HG03575 (cell line): ENCODE measurements at regions not wholly inside any gene's neighbourhood (a gene's known extent, or its start where the extent isn't known, plus 50 kb on each side); places are given as distances from the start of the nearest gene placed in this dataset.

Experiments
- ATAC-seq: cut with Tn5 transposase; IDR thresholded peaks from one replicate; pipeline ENCODE4 v1.9.1; 2021; ENCODE audit not compliant: unreplicated experiment, insufficient number of reproducible peaks, low FRiP score; ENCODE audit errors: extremely low read depth

- no peak for ATAC-seq
Observed at GRCh38 chr2:18238209-18238608, 322.2 kb downstream of the RDH14 start.

DNA sequence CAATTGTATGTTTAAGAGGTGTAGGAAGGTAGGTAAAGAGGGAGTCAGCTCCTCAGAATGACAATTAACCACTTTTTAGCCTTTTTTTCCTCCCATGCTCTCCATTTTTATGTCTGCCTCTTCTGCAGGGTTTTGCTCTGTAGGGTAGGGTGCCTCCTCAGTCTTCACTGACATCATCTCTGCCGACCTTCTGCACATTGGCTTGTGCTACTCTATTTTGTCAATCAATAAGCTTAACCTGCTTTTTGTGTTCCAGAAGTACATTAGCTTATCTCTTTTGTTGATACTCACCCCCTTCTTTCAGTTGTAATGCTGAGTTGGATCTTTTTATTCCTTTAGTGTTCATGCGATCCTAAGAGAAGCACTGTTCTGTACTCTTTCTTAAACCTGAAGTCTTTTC is 323.2 kb downstream of the RDH14 start:
- ATAC-seq = no peak

GRCh38 chr2:18232731-18233438 is 327.6 kb downstream of the RDH14 start:
- ATAC-seq = no peak

DNA sequence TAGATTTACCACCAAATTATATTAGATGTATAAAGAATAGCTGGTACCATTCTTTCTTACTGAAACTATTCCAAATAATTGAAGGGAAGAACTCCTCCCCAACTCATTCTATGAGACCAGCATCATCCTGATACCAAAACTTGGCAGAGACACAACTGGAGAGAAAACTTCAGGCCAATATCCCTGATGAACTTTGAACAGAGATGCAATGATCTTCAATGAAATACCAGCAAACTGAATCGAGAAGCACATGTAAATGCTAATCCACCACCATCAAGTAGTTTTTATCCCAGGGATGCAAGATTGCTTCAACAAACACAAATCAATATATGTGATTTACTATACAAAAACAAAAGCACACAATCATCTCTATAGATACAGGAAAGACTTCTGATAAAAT is 329.8 kb downstream of the RDH14 start:
- no peak for ATAC-seq

DNA sequence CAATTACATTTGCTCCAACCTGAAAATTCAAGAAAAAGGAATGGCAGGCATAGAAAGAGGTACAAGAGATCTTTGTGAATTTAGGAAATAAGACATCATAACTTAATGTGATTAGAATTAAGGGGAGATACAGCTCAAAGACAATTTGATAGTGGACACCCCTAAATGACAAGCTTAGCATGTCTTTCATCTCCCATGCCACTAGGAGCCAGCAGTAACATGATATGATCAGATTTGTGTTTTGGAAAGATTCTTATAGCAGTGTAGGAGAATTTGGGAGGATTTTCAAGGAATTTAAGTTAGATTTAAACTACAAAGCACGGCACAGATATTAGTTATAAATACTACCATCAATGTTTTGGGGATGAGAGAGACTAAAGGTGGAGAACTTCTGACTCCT is 340.8 kb downstream of the RDH14 start:
- ATAC-seq = no peak

DNA sequence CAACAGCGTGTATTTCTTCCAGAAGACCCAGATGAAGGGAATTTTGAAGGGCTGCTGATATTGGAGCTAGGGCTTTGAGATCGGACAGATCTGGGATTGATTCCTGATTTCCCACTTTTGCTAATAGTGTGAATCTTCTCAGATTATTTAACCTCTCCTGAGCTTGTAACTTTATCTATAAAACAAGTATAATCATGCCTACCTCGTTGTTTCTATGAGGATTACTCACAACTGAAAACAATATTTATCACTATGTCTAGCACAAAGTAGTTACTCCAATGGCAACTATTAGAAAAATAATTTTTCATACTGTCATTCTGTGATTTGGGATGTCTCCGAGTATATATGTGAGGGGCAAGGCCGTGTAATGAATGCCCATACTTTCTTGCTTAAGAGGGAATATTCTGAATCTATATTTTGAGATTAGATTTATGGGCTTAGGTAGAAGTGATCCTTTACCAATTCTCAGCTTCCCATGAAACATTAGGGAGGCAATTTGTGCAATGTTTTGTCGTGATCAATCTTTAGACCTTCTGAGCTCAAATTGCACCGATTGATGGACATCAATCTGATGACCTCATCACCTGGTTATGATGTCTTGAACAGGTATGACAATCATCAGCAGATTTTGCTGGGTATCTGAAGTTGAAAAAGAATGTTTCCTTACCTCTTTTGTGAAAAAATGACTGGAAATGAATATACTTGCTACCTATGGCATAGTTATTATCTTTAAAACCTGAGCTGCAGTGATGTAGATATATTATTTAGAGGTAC is 339.9 kb downstream of the KCNS3 start:
- ATAC-seq = no peak

DNA sequence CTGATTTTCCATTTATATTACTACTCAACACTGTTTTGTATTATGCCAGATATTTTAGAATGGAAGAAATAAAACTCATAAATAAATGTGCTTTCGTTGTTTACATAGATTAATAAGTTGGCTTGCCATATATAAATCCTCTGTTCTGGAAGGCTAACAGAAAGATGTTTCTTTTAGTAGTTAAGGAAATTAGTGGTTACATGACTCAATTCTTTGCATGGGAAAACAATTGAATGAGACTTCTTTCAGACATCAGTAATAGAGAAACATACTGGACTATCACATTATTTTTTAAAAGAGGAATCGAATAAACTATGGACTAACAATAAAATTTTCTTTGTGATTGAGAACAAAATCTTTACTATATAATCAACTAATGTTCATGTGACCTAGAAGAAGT is 336.5 kb downstream of the KCNS3 start:
- ATAC-seq = no peak

- ATAC-seq = no peak
Observed at GRCh38 chr2:18213986-18214385, 335.5 kb downstream of the KCNS3 start.

DNA sequence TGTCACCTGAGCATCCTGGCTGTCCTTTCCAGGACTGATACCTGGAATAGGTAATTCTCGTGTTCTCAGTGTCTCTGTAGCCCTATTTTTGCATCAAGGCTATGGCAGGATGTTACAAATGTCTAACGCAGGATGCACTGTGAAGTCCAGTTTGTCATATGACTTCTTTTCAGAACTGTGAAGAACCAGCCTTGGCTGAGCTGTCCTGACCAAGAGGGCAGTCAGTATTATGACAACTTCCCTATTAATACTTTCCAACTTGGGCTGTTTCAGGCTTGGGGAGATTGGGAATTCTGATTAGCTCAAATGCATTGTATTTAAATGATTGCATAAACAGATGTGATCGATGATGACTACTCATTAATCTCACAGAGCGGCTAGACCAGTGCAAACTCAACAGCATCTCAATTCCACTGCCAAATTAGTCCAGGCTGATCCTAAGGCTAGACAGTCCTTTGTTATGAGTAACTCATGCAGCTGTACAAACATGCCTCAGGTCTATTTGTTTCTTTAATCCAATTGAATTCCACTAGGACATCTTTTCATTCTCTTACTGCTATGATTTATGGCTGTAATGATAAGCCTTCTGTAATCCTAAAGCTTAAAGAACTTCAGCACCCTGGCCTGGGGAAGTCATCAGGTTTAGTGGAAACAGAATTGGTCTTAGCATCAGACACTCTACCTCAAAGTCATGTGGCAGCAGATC is 331.6 kb downstream of the KCNS3 start:
- ATAC-seq = no peak

- ATAC-seq = no peak
Observed at GRCh38 chr2:18208956-18209355, 330.5 kb downstream of the KCNS3 start.

- no peak for ATAC-seq
Observed at GRCh38 chr2:18200771-18201170, 322.3 kb downstream of the KCNS3 start.

DNA sequence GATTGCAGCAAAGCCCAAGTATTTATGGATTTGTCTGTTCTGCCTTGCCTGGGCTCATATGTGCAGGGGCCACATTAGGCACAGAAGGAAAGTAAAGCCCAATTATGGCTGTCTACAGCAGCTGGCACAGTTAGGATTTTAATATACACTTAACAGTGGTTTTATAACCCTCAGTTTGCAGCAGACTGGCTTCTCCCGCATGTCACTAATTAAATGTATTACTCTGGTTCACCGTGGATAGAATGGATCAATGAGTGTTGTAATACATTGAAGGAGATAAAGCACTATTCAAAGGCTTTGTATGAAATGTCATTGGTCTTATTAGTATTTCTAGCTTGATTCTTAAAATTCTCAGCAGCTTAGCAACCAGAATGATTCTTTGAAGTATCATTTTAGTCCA is 320.2 kb downstream of the KCNS3 start:
- no peak for ATAC-seq

DNA sequence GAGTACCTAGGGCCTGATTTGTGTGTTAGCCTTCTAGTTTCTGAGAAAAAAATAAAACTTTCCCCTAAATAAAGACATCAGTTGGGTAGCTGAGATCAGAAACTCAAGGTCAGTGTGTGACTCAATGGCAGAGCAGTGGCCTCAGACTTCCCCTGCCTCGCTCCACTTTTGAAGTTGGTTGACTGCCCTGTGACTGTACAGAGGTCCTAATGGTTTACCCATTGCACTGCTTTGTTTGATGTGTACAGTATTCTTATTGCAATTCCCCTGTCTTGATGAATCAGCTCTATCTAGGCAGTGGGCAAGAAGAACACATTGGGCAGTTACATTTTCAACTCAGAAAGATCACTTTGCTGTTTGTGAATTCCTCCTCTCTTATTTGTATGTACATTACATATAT is 315.7 kb downstream of the KCNS3 start:
- ATAC-seq = no peak

DNA sequence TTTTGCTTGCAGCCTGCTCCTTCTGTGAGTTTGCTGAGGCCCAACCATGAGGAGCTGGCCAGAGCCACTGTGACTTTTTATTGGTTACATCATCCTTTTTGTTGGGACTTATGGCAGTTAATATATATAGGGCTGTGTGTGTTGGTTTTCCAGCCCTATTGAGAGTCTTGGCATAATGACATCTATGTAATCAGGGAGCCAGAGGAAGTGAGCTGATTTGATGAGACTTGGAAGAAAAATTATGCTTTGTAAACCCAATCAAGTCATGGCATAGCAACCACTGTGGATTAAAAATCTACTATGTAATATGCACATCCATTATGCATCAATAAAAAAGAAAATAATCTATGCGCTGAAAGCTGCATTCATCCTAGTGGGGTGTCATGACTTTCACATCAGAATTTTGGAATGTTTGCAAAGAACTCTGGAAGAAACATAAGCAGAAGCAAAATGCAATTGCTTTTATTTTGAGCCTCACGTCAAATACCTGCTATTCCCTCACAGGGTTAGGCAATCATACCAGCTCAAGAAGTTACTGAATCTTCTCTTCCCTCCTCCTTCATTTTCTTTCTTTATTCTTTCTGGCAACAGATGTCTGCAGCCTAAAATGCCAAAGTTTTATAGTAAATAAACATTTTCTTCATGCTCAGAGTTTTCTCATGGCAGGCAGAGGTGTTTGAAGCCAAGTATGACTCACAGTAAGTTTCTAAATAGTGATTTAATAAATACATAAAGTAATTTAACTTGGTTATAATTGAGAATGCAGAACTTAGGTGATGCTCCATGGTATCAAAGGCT is 308.5 kb downstream of the KCNS3 start:
- no peak for ATAC-seq

- ATAC-seq = no peak
Observed at GRCh38 chr2:18182861-18183260, 304.4 kb downstream of the KCNS3 start.

GRCh38 chr2:18180912-18181311 is 302.4 kb downstream of the KCNS3 start:
- ATAC-seq = no peak

DNA sequence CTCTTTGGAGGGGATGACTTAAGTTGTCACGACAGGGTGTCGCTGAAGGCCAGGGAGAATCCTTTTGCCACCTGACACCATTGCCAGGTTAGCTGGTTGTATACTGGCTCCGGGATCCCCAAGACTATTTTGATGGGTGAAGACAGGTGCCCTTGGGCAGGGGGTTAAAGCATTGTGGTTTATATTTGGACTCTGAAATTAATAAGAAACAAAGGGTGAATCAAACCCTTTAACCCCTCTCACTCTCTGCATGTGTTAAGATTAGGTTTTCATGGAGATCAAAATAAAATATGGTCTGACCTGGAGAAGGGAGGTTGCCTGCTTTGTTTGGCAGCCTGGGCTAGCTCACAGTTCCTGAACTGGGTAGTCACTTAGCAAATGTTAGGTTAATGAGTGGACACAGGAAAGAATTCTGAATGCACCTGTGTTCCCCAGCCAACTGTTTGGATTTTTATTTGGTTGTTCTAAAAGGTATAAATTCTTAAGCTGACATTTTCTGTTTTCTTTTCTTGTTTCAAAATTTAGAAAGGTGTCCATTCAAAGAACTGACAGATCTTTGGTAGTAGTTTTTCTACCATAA is 301.7 kb downstream of the KCNS3 start:
- ATAC-seq = no peak

GRCh38 chr2:18178736-18179349 is 300.4 kb downstream of the KCNS3 start:
- ATAC-seq = peak; percentile 85
